ENCODE measurements at regions not wholly inside any gene's neighbourhood (a gene's known extent, or its start where the extent isn't known, plus 50 kb on each side); places are given as distances from the start of the nearest gene placed in this dataset.

DNA sequence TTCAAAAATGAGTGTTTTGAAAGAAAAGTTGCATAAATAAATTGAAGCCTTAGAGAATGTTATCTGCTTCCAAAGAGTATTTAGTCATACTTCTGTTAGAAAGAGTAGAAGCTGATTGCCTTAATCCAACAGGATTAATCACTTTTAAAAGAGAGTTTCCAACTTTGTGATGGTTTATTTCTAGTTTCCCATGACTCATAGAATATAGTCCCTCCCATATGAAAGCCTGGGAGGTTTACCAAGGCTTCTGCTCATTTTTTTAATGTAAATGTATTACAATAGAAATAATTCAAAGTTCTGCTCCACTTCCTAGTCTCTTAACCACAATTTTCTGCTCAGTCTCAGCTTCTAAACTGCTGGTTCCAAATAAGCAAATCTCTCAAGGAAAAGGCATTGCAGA lies 118.0 kb upstream of the IRAK1BP1 start:
- TF ChIP-seq ZNF24 (IDR thresholded peaks at IDR 0.05) (no peak), ETV5 (CRISPR knock-in tag; IDR thresholded peaks at IDR 0.05; ENCODE audit: borderline replicate concordance) (no peak)
- TF ChIP-seq, protein P1, sequence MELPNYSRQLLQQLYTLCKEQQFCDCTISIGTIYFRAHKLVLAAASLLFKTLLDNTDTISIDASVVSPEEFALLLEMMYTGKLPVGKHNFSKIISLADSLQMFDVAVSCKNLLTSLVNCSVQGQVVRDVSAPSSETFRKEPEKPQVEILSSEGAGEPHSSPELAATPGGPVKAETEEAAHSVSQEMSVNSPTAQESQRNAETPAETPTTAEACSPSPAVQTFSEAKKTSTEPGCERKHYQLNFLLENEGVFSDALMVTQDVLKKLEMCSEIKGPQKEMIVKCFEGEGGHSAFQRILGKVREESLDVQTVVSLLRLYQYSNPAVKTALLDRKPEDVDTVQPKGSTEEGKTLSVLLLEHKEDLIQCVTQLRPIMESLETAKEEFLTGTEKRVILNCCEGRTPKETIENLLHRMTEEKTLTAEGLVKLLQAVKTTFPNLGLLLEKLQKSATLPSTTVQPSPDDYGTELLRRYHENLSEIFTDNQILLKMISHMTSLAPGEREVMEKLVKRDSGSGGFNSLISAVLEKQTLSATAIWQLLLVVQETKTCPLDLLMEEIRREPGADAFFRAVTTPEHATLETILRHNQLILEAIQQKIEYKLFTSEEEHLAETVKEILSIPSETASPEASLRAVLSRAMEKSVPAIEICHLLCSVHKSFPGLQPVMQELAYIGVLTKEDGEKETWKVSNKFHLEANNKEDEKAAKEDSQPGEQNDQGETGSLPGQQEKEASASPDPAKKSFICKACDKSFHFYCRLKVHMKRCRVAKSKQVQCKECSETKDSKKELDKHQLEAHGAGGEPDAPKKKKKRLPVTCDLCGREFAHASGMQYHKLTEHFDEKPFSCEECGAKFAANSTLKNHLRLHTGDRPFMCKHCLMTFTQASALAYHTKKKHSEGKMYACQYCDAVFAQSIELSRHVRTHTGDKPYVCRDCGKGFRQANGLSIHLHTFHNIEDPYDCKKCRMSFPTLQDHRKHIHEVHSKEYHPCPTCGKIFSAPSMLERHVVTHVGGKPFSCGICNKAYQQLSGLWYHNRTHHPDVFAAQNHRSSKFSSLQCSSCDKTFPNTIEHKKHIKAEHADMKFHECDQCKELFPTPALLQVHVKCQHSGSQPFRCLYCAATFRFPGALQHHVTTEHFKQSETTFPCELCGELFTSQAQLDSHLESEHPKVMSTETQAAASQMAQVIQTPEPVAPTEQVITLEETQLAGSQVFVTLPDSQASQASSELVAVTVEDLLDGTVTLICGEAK (IDR thresholded peaks at IDR 0.05) = no peak
- TF ChIP-seq, protein P1 (CRISPR knock-in tag; IDR thresholded peaks at IDR 0.05) = no peak
- TF ChIP-seq, protein P2, sequence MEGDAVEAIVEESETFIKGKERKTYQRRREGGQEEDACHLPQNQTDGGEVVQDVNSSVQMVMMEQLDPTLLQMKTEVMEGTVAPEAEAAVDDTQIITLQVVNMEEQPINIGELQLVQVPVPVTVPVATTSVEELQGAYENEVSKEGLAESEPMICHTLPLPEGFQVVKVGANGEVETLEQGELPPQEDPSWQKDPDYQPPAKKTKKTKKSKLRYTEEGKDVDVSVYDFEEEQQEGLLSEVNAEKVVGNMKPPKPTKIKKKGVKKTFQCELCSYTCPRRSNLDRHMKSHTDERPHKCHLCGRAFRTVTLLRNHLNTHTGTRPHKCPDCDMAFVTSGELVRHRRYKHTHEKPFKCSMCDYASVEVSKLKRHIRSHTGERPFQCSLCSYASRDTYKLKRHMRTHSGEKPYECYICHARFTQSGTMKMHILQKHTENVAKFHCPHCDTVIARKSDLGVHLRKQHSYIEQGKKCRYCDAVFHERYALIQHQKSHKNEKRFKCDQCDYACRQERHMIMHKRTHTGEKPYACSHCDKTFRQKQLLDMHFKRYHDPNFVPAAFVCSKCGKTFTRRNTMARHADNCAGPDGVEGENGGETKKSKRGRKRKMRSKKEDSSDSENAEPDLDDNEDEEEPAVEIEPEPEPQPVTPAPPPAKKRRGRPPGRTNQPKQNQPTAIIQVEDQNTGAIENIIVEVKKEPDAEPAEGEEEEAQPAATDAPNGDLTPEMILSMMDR (CRISPR knock-in tag; IDR thresholded peaks at IDR 0.05) = no peak
